Suppressor macrophage treated with lipopolysaccharide for 4 hours (primary cell): ENCODE measurements at regions not wholly inside any gene's neighbourhood (a gene's known extent, or its start where the extent isn't known, plus 50 kb on each side); places are given as distances from the start of the nearest gene placed in this dataset.

Source experiments
- DNase-seq: peaks from one replicate; pipeline ENCODE4 v3.0.0-alpha.2; 2020

DNA sequence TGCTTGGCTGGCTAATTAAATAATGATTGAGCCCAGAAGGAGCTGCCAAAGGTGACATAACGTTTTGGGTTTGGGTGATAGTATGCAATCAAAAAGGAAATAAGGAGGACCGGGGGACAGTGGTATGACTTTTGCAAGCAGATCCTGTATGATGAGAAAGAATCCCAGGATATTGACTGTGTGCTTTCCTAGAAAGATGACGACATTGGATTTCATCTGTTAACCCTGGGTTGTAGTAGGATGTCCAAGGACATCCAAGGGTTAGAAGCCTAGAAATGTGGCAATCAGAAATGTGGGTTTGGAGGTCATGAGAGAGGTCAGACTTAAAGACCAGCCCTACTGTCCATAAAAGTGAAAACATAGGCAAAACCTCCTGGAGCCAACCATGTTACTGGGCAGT, 50.3 kb upstream of the HMHB1 start:
- DNase-seq: no peak

DNA sequence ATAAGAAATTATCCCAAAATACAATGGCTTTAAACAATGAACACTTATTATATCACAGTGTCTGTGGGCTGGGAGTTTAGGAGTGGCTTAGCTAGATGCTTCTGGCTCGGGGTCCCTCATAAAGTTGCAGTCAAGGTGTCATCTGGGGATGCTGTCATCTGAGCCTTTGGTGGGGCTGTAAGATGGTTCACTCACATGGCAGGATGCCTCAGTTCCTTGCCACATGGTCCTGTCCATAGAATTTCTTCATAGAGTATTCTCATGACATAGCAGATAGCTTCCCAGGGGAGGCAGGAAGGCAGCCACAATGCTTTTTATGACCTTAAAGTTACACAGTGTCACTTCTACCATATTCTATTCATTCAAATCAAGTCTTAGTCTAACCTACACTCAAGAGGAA, 51.2 kb upstream of the HMHB1 start:
- no peak for DNase-seq

DNA sequence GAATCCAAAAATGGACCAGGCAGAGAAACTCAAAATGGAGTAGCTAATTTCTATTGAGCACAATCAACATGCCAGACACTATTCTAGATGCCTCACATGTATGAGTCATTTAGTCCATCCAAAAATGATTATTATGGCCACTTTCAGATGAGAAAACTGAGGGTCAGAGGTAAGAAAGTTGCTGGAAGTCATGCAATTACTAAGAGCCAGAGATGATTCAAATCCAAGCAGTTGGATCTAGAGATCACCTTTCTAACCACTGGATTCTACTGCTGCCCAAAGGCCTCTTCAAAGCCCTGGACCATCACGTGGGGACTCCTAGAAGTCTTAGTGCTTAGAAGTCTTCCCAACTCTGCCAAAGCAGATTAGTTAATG, 51.8 kb upstream of the HMHB1 start:
- no peak for DNase-seq

DNA sequence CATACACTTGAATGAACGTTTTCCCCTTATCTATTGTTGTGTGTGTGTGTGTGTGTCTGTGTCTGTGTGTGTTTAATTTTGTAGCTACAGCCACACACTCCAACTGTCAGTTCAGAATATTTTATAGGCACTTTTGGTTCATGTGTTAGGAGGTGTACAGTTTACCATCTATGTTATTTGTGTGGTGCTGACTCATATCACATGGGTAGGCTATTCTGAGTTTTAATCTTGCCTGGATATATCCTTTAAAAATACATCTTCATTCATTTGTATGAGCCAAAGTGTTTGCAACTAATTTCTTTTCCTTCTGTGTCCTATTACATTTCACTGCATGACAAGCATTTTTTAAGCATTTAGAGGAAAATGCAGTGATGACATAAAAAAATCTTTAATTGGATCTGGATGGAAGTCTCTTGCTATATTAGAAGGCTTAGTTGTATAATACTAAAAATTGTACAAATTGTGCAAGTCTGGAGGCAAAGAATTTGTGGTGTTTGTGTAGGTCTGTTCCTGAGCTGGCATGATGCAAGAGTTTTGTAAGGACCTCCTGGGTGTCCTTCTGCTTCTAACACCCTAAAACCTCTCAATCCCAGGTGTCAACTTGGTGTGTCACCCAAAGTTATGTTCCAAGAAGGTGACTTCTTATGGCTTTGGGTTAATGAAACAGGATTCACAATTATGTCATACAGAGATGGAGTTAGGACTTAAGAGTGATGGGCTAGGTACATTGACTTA, 52.4 kb upstream of the HMHB1 start:
- DNase-seq: no peak

DNA sequence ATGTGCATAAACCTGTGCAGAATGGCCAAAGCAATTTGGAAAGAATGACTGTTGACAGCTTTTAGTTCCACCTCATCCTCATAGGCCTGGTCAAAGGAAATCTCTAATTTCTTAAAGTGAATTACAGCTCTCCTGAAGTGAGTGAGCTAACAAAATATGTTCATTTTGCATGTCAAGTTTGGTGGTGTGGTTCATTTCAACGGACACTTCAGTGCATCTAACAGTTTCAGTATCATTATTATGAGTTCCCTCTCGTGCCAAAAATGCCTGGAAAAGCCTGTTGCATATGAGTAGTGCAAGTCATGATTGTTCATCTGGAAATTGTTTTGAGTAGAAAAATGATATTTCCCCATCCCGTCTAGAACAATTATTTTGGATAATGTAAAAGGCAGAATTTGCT, 53.2 kb upstream of the HMHB1 start:
- peak; percentile 4 for DNase-seq

DNA sequence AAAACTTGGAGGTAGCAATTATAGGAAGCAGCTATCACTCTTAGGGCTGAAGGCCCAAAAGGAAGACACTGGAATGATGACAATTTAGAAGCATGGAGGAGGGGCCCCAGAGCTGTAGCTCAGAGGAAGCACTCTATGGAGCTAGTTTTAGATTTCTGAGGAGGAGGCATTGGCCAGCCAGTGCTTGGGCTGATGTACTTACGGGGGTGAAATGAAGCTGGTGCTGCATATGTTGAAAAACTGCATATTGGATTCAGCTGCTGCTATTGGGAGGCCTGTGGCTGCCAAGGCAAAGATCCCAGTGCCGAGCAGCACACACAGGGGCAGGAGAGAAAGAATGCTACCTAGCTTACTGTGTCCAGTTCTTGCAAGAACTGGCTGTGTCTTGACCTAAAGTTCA, 53.9 kb upstream of the HMHB1 start:
- no peak for DNase-seq

DNA sequence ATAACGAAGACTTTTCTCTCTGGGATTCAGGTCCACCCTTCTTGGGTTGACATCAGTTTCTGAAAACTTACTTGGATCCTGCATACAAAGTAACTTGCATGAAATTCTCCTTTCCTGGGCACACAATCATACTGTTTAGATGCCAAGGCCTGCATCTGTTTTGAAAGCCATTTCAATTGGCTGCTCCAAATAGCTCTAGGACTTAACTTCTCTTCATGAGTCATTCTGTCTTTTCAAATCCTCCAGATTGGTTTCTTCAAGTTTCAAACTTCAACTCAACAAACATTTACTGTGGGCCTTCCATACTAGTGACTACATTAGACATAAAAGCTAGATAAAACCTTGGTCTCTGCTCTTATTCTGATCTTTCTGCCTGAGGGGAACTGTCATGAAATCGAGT, 54.8 kb upstream of the HMHB1 start:
- DNase-seq: no peak

DNA sequence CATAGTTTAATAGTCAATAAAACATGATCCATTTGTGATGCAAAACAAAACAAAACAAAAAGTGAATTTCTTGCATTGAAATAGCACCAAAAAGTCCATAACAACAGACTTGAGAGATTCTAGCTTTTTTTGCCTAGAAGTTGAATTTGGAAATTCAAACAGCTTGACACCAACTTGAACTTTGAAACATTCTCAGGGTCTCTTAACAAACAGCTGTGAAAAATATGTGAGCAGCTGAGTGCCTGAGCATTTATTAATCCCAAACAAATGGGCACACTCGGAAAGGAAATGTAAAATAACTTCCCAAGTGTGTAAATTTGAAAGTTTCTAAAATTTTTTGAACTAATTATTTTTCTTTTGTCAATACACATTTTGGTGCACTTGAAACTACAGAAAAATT, 56.0 kb upstream of the HMHB1 start:
- DNase-seq: no peak

DNA sequence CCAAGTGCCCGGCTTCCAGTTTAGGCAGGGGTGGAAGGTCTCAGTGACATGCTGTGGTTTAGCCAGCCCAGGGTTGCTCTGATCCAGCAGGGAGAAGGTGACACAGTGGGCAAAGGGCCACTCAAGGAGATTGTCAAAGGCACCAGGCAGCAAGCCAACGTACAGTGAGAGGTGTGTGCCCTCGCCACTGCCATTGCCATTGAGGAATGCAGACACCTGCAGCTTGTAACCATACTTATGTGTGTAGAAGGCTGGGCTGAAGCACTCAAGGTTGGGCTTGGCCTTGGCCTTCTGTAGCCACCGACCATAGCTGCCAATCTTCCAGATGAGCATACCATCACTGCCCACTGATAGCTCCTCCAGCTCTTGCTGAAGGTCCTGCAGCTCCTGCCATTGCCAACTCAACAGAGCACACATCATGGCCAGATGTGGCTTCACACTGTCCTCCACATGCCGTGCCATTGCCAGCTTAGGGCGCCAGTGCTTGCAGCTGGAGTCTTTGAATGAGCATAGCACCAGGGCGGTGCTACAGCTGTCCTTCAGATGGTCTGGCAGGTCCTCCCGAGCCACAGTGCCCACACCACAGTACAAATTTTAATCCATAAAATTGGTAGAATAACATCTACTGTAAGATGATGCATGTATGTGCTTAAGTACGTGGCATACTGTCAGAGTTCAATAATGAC, 59.7 kb upstream of the HMHB1 start:
- DNase-seq: no peak

DNA sequence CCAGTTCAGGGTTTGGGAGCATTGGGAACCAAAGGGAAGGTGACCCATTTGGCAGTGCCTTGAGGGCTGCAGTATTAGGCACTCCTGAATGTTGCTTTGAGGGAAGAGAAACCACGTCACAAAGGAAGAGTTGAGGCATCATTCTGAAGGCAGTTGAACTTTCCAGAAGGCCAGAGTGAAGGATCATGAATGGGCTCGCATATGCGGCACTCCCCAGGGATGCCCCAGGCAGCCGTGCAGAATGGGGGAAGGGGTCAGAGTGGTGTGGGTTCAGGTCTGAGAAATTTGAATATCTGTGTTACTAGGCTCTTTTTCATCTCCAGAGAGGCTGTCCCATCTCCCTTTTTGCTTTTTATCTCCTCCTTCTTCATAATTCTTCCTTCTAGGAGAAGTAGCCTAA, 60.6 kb upstream of the HMHB1 start:
- DNase-seq: no peak

DNA sequence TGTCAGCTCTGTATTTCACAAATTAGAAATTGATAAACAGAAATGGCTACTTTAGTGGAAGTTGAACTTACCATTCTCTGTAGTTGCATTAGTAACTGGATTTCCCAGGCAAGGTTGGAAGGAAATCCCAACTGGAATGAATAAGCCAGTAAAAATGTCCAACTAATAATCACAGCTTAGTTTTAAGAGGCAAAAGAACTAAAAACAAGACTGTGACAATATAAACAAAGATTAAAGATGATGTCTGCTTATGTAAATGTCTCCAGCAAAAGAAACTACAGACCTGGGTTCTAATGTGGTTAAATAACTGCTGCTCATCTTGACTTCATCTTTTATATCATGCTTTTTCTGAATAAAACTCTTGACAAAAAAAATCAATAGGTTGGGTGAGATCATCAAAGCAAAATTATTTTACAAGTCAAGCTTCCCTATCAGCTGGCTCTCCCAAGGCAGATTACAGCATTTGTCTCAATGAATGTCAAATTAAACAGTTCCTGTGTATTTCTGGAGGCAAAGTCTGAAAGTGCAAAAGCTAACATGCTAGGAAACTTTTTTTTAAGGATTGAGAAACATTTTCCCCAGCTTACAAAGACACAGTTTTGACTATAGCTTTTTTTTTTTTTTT, 62.3 kb upstream of the HMHB1 start:
- no peak for DNase-seq

DNA sequence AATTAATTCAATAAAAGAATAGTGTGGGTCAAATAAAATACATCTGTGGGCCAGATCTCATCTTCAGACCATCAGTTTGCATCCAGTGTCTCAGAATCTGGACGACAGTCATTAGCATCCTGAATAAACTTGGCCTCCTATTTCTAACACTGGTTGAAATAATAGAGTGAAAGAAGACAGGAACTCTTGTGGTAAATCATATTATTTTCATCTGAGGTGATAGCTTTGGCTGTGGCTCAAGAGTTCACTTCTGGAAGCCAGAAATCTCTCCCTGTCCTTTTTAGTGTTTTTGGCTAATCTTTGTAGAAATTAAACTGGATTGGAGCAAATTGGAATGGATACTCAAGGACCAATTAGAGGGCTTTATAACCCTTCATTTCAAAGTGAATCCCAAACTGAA, 63.4 kb upstream of the HMHB1 start:
- DNase-seq: no peak

DNA sequence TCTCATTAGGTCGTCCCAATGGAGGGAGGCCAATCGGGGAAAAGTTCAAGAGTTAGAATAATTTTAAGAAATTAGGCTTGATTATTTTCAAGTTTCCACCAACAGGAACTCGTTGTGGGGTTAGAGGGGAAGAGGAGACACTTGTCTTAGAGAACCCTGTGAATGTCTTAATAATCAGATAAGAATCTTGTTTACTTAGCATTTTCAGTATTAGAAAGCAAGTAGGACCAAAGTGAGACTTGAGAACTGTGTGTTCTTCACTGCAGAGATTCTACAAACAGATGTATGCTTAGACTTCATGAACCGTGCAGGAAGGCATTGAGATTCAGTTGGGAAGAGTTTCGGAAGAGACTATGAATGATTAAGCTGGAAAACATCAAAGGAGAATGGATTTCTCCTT, 69.0 kb upstream of the HMHB1 start:
- DNase-seq: no peak

DNA sequence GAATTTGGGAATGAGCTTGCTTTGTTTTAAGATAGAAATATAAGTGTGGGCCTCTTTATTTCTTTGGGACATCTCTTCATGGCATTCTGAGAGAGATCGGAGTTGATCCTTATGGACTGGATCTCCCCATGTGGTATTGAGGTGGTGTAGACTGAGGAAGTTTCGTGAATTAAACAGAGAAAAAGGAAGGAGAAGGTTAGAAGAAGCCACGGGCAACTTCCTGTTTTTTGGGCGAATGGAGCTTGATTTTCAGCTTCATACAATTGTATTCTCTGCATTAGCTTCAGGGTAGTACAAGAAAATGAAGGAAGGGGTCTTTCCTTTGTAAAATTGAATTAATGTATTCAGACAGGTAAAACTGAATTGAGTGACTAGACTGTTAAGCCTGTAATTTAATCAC, 70.5 kb upstream of the HMHB1 start:
- DNase-seq: peak; percentile 46

DNA sequence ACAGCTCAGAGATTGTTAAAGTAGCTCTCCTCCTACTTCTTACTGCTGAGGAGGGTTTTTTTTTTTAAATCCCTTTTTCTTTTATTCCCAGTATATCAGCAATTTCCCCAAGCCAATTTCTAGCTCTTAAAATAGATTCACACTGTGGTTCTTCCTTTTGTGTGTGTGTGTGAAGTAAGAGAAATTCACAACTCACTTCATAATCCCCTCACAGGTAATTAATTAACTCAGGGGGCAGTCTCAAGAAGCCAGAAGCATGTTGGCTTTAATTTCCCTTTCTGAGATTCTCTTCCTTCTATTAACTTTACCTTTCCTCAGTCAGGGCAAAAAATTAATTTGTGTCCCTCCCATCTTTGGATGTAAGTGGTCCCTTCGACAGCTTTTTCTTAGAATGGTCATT, 71.0 kb upstream of the HMHB1 start:
- no peak for DNase-seq

DNA sequence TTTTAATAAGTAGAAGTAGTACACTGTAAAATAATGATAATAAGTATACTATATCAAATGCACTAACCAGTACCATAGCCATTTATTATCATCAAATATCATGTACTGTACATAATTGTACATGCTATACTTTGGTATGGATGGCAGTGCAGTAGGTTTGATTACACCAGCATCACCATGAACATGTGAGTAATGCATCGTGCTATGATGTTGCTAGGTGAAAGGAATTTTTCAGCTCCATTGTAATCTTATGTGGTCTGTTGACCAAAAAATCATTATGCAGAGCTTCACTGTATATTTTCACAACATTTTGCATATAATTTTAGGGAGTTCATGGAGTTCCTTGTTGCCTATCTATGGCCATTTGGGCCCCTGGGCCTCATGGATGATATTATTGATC, 72.2 kb upstream of the HMHB1 start:
- no peak for DNase-seq

DNA sequence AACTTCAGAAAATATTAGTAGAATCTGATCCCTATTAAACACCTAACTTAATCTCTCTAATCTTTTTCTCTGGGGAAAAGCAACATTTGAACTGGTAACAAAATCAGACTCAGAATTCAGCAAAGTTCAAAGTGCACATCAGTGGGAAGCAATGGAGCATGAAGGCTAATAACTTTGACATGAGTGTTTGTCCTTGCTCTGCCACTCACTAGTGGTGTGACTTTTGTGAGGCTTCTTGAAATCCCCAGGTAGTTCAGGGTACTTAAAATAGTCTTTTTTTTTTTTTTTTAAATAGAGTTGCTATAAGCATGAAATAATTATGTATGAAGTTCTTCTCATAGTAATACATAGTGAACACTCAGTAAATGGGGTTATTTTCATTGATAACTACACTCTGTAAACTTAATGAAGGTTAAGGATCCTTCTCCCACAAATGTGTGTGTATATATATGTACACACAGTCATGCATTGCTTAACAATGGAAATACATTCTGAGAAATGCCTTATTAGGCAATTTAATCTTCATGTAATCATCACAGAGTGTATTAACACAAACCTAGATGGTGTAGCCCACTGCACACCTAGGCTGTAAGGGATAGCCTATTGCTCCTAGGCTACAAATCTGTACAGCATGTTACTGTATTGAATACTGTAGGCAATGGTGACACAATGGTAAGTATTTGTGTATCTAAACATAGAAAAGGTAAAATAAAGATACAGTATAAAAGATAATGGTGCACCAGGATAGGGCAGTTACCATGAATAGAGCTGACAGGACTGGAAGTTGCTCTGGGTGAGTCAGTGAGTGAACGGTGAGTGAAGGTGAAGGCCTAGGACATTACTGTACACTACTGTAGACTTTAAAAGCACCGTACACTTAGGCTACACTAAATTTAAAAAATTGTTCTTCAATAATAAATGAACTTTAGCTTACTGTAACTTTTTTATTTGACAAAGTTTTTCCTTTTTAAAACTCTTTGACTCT, 73.3 kb upstream of the HMHB1 start:
- no peak for DNase-seq

DNA sequence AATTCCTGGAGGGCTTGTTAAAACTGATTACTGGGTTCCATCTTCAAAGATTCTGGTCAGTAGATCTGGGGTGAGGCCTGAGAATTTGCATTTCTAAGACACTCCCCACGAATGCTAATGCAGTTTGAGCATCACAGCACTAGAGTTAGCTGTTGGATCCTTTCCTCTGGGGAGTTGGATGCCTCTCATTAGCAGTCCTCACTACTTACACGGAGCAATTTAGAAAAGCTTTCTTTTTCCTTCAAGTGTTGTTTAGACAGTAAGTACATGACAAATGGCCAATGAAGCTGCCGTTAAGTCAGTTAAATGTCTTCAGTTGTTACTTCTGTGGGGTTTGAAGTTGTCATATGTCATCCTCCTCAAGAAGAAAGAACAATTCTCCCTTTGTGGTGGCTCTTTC, 74.9 kb upstream of the HMHB1 start:
- no peak for DNase-seq

DNA sequence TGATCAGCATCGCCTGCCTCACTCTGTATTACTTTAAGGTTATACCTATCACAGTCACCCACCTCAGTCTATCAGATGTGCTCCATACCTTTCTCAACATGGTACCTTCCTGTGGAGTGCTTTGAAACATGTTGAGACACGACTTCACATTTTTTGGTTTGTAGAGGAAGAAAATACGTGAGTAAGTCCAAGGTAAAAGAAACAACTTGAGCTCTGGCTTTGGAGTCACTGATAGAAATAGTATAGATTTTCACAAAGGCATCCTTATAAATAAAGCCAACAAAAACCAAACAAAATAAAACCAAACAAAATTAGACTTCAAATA, 77.5 kb upstream of the HMHB1 start:
- DNase-seq: no peak

DNA sequence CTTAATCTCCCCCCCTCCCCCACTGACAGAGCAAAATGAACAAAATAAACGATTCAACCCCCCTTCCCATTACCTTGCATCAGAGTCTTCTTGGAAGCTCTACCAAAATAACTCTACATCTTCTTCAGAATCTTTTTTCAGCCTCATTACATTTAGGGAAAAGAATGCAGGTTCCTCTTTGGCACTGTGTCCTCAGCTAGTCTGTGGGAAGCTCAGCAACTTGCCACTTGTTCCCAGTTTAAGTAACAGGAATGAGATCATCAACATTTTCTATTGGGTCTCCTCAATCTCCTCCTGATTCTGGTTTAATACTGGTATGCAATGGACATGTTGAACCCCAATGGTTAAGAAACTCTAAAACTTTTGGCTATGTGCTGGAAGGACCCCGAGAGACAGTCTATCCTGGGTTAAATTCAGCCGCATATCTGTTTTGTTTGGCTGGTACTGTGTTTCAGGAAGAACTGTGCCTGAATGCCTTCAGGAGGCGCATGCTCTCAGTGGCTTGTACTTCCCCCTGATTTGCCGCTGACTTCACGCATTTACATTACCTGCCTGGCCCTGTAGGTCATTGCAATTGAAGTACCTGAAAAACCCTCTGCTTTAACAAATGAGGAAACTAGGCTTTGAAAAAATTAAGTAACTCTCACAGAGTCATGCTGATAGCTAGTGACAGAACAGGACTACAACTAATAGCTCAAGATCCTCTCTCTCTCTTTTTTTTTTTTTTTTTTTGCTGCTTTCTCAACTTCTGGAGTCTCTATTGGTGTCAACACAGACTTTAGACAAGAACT, 78.1 kb upstream of the HMHB1 start:
- peak; percentile 49 for DNase-seq

DNA sequence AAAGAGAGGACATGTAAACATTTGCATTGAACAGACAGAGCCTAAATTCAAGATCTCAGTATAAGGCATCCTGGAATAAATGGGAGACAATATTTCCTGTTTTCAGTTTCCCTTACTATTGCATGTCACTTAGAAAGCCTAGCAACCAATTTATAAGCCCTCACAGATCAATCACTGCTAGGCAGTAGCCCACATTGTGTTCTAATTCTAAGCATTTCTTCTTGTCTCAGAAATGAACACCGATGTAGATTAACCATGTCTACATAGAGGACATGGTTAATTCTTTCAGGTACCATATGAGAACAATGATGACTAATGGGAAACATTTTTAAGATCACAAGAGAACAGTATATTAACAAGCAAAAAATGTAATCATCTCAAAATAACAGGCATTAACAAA, 79.6 kb upstream of the HMHB1 start:
- DNase-seq: no peak

DNA sequence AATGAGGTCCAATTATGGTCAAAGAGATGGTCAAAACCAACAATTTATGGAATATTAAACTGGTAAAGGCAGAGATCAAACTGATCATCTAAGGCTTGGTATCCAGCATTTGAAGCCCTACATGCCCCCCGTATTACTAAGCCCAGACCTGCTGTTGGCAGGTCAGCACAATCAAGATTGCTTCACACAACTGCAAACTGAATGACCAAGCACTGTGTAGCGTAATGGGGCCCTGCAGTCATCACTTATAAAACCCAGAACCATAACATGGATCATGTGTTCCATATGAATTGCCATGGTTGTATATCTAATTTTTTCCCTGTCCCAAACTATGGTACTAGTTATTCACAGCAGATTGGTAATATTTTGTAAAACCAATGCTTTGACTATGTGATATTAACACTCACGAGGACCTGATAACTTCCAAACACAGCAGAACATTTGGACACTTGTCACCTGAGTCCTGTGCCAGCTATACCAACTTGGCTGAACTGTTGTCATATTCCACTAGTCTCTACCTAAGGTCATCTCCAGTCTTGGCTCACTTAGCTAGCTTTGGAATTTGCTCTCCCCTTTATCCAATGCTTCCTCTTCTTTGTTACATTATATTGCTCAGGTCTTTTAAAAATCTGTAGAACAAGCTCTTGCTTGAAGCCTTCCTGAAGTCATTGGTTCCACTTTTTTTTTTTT, 81.7 kb upstream of the HMHB1 start:
- no peak for DNase-seq
